ENCODE measurements at regions not wholly inside any gene's neighbourhood (a gene's known extent, or its start where the extent isn't known, plus 50 kb on each side); places are given as distances from the start of the nearest gene placed in this dataset.
"Not testable (repeated sequence)": the region's sequence is repeated elsewhere in the genome, so short reads cannot be mapped to it uniquely, and the experiment has no call there.

- TF ChIP-seq POLR2A, CTCF (IDR thresholded peaks at IDR 0.05): not testable (repeated sequence)
Observed at GRCh38 chr14:105652317-105652716, 125.9 kb downstream of the TMEM121 start.
